Astrocyte (in vitro differentiated cells and primary cell): ENCODE measurements at regions not wholly inside any gene's neighbourhood (a gene's known extent, or its start where the extent isn't known, plus 50 kb on each side); places are given as distances from the start of the nearest gene placed in this dataset.
A peak's percentile ranks its signal among the peaks of the same experiment; 100 is the strongest.

Experiments
- DNase-seq: peaks from one replicate; pipeline ENCODE4 v3.0.0-alpha.2; 2010; ENCODE audit warnings: low read depth
- FAIRE-seq: peaks from 2 replicates; lab custom pipeline; 2011; peaks lifted over from hg19 to GRCh38; lab: Jason Lieb, UNC
- H2AFZ ChIP-seq: 2 replicates; pipeline ENCODE4 v1.6.0; 2012; ENCODE audit warnings: low read depth, low read length, inconsistent platforms
- H3K27ac ChIP-seq: 2 replicates; pipeline ENCODE4 v1.5.1; 2011; ENCODE audit warnings: low read depth, low read length, inconsistent platforms
- H3K27me3 ChIP-seq: 2 replicates; pipeline ENCODE4 v1.6.0; 2011; ENCODE audit warnings: low read length, inconsistent platforms; ENCODE audit not compliant: insufficient read depth
- H3K36me3 ChIP-seq: 2 replicates; pipeline ENCODE4 v1.5.1; 2011; ENCODE audit warnings: low read length, inconsistent platforms; ENCODE audit not compliant: insufficient read depth
- H3K4me1 ChIP-seq: 2 replicates; pipeline ENCODE4 v1.5.1; 2011; ENCODE audit warnings: low read length, inconsistent platforms; ENCODE audit not compliant: insufficient read depth
- H3K4me2 ChIP-seq: 2 replicates; pipeline ENCODE4 v1.6.0; 2012; ENCODE audit warnings: low read length, inconsistent platforms
- H3K4me3 ChIP-seq: 2 replicates; pipeline ENCODE4 v1.5.1; 2011; ENCODE audit warnings: low read depth, mild to moderate bottlenecking, low read length, inconsistent platforms; ENCODE audit not compliant: insufficient read depth
- H3K79me2 ChIP-seq: 2 replicates; pipeline ENCODE4 v1.6.0; 2012; ENCODE audit warnings: mild to moderate bottlenecking, low read length, inconsistent platforms; ENCODE audit not compliant: insufficient read depth
- H3K9ac ChIP-seq: 2 replicates; pipeline ENCODE4 v1.6.0; 2012; ENCODE audit warnings: mild to moderate bottlenecking, low read length, inconsistent platforms
- H3K9me3 ChIP-seq: 2 replicates; pipeline ENCODE4 v1.5.1; 2012; ENCODE audit warnings: low read depth, mild to moderate bottlenecking, low read length, inconsistent platforms; ENCODE audit not compliant: insufficient read depth
- H4K20me1 ChIP-seq: 2 replicates; pipeline ENCODE4 v1.6.0; 2012; ENCODE audit warnings: low read length, inconsistent platforms; ENCODE audit not compliant: insufficient read depth
- H3K27ac Mint-ChIP-seq: one replicate; pipeline ENCODE4 v1.8.0; 2021; ENCODE audit warnings: mild to moderate bottlenecking, mixed read lengths; ENCODE audit not compliant: unreplicated experiment
- H3K27me3 Mint-ChIP-seq: one replicate; pipeline ENCODE4 v1.8.0; 2021; ENCODE audit warnings: low read depth, mixed read lengths; ENCODE audit not compliant: unreplicated experiment
- H3K36me3 Mint-ChIP-seq: one replicate; pipeline ENCODE4 v1.8.0; 2021; ENCODE audit warnings: low read depth, mixed read lengths; ENCODE audit not compliant: unreplicated experiment
- H3K4me1 Mint-ChIP-seq: one replicate; pipeline ENCODE4 v1.8.0; 2021; ENCODE audit warnings: low read depth, mixed read lengths; ENCODE audit not compliant: unreplicated experiment
- H3K4me3 Mint-ChIP-seq: one replicate; pipeline ENCODE4 v1.8.0; 2021; ENCODE audit warnings: mild to moderate bottlenecking, moderate library complexity, mixed read lengths; ENCODE audit not compliant: unreplicated experiment
- H3K9me3 Mint-ChIP-seq: one replicate; pipeline ENCODE4 v1.8.0; 2021; ENCODE audit warnings: mild to moderate bottlenecking, mixed read lengths; ENCODE audit not compliant: unreplicated experiment
- EZH2 ChIP-seq: IDR thresholded peaks from 2 replicates; pipeline ENCODE4 v1.6.1; 2012; ENCODE audit warnings: mild to moderate bottlenecking, low read length, inconsistent platforms; ENCODE audit not compliant: insufficient read depth
- TF ChIP-seq, protein P1 (sequence below): IDR thresholded peaks from 2 replicates; pipeline ENCODE4 v1.5.1; 2011; ENCODE audit warnings: low read depth, mild to moderate bottlenecking, inconsistent platforms, low read length, moderate library complexity; ENCODE audit not compliant: insufficient read depth

DNA sequence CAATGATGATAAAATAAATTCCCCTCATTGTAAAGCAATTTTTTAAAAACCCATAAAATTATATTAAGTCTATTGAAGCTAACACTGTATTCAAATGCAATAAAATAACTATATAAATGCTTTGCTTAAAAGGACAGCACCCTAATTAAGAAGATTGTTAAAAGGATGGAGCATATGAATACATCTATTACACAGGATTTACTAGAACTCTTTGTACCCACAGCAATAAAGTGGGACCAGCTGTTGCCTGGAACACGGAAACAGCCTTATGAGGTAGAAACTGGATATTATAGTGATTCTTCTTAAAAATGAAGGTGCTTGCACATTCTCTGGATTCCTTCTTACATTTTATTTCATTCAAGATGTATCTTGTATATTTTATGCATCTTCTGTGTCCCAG lies 298.7 kb upstream of the KLF3 start:
- H3K4me1 Mint-ChIP-seq = peaks cover 14% of the 10 kb centered on the region
- Histone ChIP-seq H3K79me2 (no peaks in the 10 kb centered on the region), H3K9me3 (no peaks in the 10 kb centered on the region), H2AFZ (no peak overlapping the region), H3K27me3 (no peaks in the 10 kb centered on the region), H3K4me3 (no peak overlapping the region), H3K36me3 (no peaks in the 10 kb centered on the region), H3K9ac (no peak overlapping the region), H3K4me2 (no peak overlapping the region), H4K20me1 (no peaks in the 10 kb centered on the region), H3K4me1 (peaks cover 15% of the 10 kb centered on the region), H3K27ac (no peak overlapping the region)
- no peaks in the 10 kb centered on the region for H3K36me3 Mint-ChIP-seq
- FAIRE-seq (no peak), DNase-seq (no peak)
- H3K27me3 Mint-ChIP-seq = no peaks in the 10 kb centered on the region
- no peak overlapping the region for H3K4me3 Mint-ChIP-seq
- TF ChIP-seq, protein P1, sequence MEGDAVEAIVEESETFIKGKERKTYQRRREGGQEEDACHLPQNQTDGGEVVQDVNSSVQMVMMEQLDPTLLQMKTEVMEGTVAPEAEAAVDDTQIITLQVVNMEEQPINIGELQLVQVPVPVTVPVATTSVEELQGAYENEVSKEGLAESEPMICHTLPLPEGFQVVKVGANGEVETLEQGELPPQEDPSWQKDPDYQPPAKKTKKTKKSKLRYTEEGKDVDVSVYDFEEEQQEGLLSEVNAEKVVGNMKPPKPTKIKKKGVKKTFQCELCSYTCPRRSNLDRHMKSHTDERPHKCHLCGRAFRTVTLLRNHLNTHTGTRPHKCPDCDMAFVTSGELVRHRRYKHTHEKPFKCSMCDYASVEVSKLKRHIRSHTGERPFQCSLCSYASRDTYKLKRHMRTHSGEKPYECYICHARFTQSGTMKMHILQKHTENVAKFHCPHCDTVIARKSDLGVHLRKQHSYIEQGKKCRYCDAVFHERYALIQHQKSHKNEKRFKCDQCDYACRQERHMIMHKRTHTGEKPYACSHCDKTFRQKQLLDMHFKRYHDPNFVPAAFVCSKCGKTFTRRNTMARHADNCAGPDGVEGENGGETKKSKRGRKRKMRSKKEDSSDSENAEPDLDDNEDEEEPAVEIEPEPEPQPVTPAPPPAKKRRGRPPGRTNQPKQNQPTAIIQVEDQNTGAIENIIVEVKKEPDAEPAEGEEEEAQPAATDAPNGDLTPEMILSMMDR = no peak
- no peak for TF ChIP-seq EZH2
- peaks cover 2% of the 10 kb centered on the region for H3K9me3 Mint-ChIP-seq
- no peak overlapping the region for H3K27ac Mint-ChIP-seq

DNA sequence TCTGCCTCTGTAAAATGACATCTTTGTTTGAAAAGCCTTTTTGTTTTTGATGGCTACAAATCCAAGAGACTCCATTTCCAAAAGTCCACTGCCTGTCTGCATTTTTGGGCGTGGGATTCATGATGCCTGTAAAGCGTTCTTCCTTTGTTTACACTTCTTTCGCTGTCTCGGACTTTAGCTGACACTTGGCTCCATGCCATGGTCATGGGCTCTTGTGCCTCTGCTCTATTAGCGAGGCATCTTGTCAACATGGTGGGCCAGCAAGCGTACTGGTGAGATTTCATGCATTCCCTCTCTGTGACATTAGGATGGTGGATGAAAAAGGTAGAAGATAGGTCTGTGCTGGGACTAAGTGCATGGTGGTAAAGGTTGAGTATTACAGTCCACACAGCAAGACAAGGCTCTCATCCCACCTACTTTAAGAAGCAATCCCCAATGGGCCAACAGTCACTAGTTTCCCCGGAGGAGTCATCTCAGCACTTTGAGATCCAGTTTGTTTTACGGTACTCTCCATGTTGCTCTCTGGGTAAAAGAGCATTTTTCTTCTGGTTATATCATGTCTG lies 298.2 kb upstream of the KLF3 start:
- no peaks in the 10 kb centered on the region for H3K79me2 ChIP-seq
- H4K20me1 ChIP-seq = no peaks in the 10 kb centered on the region
- H3K4me2 ChIP-seq = no peak overlapping the region
- no peak for TF ChIP-seq EZH2
- TF ChIP-seq, protein P1 = no peak
- peaks cover 14% of the 10 kb centered on the region for H3K4me1 Mint-ChIP-seq
- H3K36me3 Mint-ChIP-seq = no peaks in the 10 kb centered on the region
- peaks cover 15% of the 10 kb centered on the region for H3K4me1 ChIP-seq
- FAIRE-seq = no peak
- peaks cover 2% of the 10 kb centered on the region for H3K9me3 Mint-ChIP-seq
- H2AFZ ChIP-seq = no peak overlapping the region
- H3K36me3 ChIP-seq = no peaks in the 10 kb centered on the region
- no peaks in the 10 kb centered on the region for H3K27me3 ChIP-seq
- H3K27ac Mint-ChIP-seq = no peak overlapping the region
- H3K4me3 ChIP-seq = no peak overlapping the region
- no peaks in the 10 kb centered on the region for H3K27me3 Mint-ChIP-seq
- no peak overlapping the region for H3K27ac ChIP-seq
- no peak for DNase-seq
- H3K4me3 Mint-ChIP-seq = no peak overlapping the region
- H3K9me3 ChIP-seq = no peaks in the 10 kb centered on the region
- H3K9ac ChIP-seq = no peak overlapping the region

DNA sequence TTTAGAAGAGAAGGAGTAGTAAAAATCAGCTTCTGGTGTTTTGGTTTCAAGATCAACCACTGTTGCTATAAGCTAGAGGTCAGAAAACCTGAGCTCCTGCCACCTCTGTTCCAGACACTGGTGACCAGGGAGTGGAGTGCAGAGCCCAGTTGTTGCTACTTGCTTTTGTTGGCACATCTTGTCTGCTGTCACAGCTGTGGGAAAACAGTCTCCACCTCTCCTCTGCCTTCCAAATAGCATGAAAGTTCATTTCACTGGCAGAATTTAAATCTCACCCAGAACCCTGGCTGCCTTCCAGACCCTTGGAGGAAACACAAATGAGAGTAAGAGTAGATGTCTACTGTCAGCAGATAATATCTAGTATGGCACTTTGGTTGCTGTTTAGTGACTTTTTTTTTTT lies 297.5 kb upstream of the KLF3 start:
- Histone ChIP-seq H3K4me1 (peaks cover 20% of the 10 kb centered on the region), H3K36me3 (no peaks in the 10 kb centered on the region), H3K9me3 (no peaks in the 10 kb centered on the region), H4K20me1 (no peaks in the 10 kb centered on the region), H3K79me2 (no peaks in the 10 kb centered on the region), H3K4me3 (no peak overlapping the region), H3K27me3 (no peaks in the 10 kb centered on the region), H3K4me2 (no peak overlapping the region), H3K9ac (no peak overlapping the region), H2AFZ (no peak overlapping the region), H3K27ac (no peak overlapping the region)
- Mint-ChIP-seq H3K9me3 (peaks cover 2% of the 10 kb centered on the region), H3K27me3 (no peaks in the 10 kb centered on the region), H3K4me3 (no peak overlapping the region), H3K27ac (no peak overlapping the region), H3K4me1 (peaks cover 18% of the 10 kb centered on the region), H3K36me3 (no peaks in the 10 kb centered on the region)
- no peak for TF ChIP-seq EZH2
- TF ChIP-seq, protein P1 = no peak
- DNase-seq = peak; percentile 30
- FAIRE-seq = no peak
